ENCODE measurements at regions not wholly inside any gene's neighbourhood (a gene's known extent, or its start where the extent isn't known, plus 50 kb on each side); places are given as distances from the start of the nearest gene placed in this dataset.

DNA sequence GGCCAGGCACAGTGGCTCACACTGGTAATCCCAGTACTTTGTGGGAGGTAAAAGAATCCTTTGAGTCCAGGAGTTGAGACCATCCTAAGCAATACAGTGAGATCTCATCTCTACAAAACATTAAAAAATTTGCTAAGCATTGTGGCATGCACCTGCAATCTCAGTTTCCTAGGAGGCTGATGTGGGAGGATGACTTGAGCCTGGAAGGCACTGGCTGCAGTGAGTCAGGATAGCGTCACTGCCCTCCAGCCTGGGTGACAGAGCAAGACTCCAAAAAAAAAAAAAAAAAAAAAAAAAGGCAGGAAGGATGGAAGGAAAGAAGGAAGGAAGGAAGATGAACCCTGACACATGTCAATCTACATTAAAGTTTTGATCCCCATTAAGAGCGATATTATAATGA is 1452.2 kb upstream of the ACO1 start:
- no peak for TF ChIP-seq CTCF (IDR thresholded peaks at IDR 0.05)
- TF ChIP-seq POLR2A (IDR thresholded peaks at IDR 0.05), result no peak

All from testis (tissue), 2 donors.